Fibroblast of peridontal ligament (primary cell): ENCODE measurements at regions not wholly inside any gene's neighbourhood (a gene's known extent, or its start where the extent isn't known, plus 50 kb on each side); places are given as distances from the start of the nearest gene placed in this dataset.

Experiments
- DNase-seq: peaks from one replicate; pipeline ENCODE4 v3.0.0-alpha.2; 2010; ENCODE audit errors: extremely low read depth

GRCh38 chr1:194548071-194548470, 1361.7 kb upstream of the B3GALT2 start:
- no peak for DNase-seq

DNA sequence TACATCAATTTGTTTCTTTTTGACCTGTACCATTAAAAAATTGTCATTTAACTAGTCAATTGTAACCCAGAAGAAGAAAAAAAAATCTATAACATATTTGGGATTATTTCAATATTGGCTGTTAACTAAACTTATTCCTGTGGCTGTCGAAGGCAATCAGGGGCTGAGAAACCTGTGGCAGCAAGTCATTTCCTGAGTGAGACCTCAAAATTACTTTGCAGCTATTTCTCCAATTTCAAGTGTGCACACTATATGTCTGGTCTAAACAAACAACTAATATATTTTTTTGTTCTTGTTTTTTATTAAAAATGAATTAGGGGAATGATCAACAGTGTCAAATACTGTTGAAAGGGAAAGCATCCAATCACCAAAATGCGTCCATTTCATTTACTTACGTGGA, 1357.6 kb upstream of the B3GALT2 start:
- no peak for DNase-seq

DNA sequence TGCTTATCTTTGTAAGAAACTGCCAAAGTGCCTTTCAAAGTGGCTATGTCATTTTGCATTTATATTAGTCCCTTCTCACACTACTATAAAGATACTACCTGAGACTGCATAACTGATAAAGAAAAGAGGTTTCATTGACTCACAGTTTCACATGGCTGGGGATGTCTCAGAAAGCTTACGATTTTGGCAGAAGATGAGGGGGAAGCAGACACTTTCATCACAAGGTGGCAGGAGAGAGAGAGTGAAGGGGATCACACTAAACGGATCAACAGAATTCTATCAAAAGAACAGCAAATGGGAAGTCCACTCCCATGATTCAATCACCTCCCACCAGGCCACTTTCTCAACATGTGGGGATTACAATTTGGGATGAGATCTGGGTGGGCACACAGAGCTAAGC, 1352.0 kb upstream of the B3GALT2 start:
- no peak for DNase-seq

GRCh38 chr1:194537521-194537920, 1351.1 kb upstream of the B3GALT2 start:
- no peak for DNase-seq

GRCh38 chr1:194535369-194535768, 1349.0 kb upstream of the B3GALT2 start:
- no peak for DNase-seq

DNA sequence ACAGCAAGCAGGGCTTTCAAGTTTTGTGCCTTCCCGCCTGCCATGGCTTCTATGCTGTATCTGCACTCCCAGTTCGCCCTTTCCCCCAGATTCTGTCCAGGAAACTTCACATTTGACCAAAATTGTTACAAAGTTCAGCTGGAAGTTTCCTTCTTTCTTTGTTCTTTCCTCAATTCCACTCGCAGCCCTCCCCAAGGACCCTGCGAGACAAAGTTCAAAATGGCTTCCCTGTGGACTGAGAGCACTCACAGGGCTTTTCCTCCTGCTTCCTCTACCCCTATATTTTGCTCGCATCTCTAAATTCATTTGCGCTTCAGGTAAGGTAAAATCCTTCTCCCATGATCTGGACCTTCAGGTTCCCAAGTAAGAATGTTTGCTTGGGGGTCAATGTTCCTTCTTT, 1348.4 kb upstream of the B3GALT2 start:
- no peak for DNase-seq

DNA sequence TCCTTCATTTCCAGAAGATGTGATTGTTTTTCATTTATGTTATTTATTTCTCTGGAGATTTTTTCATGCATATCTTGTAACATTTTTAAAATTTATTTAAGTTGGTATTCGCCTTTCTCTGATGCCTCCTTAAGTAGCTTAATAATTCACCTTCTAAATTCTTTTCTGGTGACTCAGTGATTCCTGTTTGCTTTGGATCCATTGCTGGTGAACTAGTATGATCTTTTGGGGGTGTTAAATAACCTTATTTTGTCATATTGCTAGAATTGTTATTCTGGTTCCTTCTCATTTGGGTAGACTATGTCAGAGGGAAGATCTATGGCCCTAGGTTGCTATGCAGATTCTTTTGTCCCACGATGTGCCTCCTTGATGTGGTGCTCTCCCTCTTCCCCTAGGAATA, 1347.2 kb upstream of the B3GALT2 start:
- no peak for DNase-seq

GRCh38 chr1:194517567-194517966, 1331.2 kb upstream of the B3GALT2 start:
- DNase-seq = no peak

DNA sequence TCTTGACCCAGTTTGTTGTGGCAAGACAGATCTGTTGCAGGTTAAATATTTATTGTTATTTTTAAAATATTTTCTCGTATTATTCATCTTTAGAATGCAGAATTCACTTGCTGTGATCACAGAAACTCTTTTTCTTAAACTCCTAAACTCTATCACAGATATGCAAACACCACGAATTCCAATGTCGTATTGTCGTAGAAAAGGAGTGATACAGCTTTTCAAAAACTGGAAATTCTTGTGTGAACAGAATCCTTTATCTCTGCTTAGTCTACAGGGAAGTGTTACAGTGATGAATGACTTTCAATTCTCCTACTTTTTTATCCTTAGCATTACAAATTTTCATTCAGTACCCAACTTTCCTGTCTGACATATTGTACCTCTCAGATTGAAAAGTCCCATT, 1329.5 kb upstream of the B3GALT2 start:
- no peak for DNase-seq

- no peak for DNase-seq
Measured at GRCh38 chr1:194512957-194513356, 1326.5 kb upstream of the B3GALT2 start.

- no peak for DNase-seq
Measured at GRCh38 chr1:194512345-194512744, 1325.9 kb upstream of the B3GALT2 start.

DNA sequence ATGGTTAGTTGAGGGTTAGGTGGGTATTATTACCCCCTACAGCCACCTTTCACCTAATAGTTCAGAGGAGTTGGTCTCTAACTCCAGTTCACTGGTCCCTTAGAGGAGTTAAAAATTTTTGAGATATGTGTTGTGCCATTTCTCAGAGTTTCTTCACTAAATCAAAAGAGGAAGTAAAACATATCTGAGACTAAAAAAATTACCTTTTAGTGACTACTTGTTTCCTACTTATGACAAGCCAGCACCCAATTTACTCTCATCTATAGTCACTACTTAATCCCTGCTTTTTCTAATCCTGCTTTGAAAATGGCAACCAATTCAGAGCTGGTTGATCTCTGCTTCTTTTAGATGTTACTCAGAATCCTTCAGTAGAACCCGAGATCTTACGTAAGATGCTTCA, 1316.8 kb upstream of the B3GALT2 start:
- DNase-seq = no peak

GRCh38 chr1:194495434-194495833, 1309.0 kb upstream of the B3GALT2 start:
- no peak for DNase-seq

DNA sequence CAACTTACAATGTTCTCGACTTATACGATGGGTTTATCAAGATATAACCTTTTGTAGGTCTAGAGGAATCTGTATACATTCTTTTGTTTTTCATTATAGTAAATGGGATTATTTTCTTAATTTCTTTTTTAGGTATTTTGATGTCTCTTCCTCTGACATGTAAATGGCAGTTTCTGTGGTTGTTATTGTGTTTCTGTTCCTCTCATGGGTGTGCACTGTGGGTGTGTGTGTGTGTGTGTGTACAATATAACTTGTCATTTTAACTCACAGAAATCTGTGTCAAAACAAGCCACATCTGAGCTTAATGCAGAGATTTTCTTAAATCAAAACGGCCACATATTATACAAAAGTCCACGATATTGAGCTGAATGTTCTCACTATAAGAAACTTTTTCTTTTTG, 1300.8 kb upstream of the B3GALT2 start:
- DNase-seq = no peak

- no peak for DNase-seq
Measured at GRCh38 chr1:194485432-194485831, 1299.0 kb upstream of the B3GALT2 start.

- DNase-seq = no peak
Measured at GRCh38 chr1:194478731-194479130, 1292.3 kb upstream of the B3GALT2 start.

DNA sequence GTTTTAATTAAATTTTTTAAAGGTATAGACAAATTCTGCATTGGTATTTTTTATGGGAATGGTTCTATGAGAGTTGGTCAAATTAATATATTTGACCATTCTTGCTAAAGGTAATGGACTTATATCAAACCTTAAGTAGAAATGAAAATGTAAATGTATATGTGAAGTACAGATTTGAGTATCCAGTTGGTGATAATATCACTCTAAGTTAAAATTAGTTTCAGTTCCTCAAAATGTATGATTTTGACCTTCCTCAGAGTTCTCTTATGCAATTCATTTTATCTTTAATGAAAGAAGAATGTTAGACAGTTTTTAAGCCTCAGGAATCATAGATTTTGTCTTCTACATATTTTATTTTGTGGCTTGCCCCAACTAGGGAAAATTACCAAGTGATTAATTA, 1291.5 kb upstream of the B3GALT2 start:
- no peak for DNase-seq

GRCh38 chr1:194476872-194477271, 1290.5 kb upstream of the B3GALT2 start:
- no peak for DNase-seq

DNA sequence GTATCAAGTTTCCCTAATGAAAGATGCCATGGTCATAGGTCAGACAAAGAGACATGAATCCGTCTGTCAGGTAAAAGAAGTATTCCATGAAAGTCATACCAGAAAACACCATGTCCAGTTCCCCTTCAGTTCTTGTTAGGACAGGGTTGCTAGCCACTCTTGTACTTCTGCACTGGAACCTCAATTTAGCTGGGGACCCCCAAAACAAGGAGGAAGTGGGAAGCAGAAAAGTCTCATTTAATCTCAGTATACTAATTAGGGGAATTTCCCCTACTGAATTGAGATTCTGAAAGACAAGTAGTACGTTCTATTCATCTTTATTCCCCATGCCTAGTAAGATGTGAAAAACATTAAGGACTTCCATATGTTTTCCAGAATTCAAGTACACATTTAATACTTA, 1289.9 kb upstream of the B3GALT2 start:
- no peak for DNase-seq

- DNase-seq = no peak
Measured at GRCh38 chr1:194474701-194475100, 1288.3 kb upstream of the B3GALT2 start.

DNA sequence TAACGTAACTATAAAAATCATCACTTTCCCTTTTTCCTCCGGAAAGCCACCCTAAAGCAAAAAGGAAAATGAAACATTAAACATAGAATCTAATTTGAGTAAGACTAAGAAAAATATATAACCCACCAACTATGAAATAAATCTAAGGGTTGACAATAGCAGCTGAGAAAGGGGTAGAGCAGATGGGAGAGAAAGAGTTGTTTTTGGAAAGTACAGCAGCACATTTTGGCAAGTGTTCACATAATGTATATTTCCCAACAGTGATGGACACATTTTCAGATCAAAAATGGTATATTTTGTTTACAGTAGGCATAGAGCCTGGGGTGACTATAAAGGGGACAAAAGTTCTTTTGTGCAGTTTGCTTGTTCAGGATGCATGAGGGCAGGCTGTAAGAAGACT, 1287.4 kb upstream of the B3GALT2 start:
- no peak for DNase-seq

- DNase-seq = no peak
Measured at GRCh38 chr1:194469282-194469681, 1282.9 kb upstream of the B3GALT2 start.

- DNase-seq = peak; percentile 18
Measured at GRCh38 chr1:194466706-194467105, 1280.3 kb upstream of the B3GALT2 start.

DNA sequence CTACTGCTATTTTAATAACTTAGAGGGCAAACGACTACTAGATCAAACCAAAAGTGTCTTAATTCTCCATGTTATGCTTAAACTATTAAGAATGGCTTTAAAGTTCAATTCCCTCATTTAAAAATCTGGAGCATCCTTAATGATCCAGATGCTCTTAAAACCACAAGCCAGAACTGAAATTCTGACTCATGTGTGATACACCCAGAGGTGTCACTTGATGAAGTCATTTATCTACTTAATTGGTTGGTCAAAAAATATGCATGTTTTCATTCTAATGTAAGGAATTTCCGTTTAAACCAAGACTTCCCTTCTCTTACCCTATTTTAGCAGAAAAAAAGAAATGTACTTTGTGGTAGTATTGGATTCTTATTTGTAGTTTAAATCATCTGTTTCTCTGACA, 1261.2 kb upstream of the B3GALT2 start:
- DNase-seq = no peak

DNA sequence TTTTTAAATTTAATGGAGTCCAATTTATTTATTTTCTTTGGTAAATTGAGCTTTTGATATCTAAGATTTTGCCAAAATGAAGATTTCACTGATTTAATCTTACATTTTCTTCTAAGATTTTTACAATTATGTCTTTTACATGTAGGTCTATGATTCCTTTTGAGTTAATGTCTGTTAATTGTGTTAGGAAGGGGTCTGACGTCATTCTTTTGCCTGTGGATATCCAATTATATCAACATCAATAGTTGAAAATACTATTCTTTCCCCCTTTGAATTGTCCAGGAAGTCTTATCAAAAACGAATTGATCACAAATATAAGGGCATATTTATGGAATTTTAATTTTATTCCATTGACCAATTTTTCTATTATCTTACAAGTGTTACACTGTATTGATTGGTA, 1258.8 kb upstream of the B3GALT2 start:
- no peak for DNase-seq
